Fibroblast of peridontal ligament (primary cell): ENCODE measurements at regions not wholly inside any gene's neighbourhood (a gene's known extent, or its start where the extent isn't known, plus 50 kb on each side); places are given as distances from the start of the nearest gene placed in this dataset.

ENCODE experiments used
- DNase-seq: peaks from one replicate; pipeline ENCODE4 v3.0.0-alpha.2; 2010; ENCODE audit errors: extremely low read depth

- no peak for DNase-seq
These were observed 310.8 kb downstream of the ETAA1 start for GRCh38 chr2:67707896-67708295.

- DNase-seq = no peak
These were observed 312.7 kb downstream of the ETAA1 start for GRCh38 chr2:67709835-67710234.

GRCh38 chr2:67712484-67712883, 315.4 kb downstream of the ETAA1 start:
- no peak for DNase-seq

- DNase-seq = no peak
These were observed 316.2 kb downstream of the ETAA1 start for GRCh38 chr2:67713376-67713775.

- DNase-seq = no peak
These were observed 319.8 kb downstream of the ETAA1 start for GRCh38 chr2:67716895-67717396.

- DNase-seq = no peak
These were observed 320.6 kb downstream of the ETAA1 start for GRCh38 chr2:67717692-67718091.

- DNase-seq = peak; percentile 2
These were observed 322.2 kb downstream of the ETAA1 start for GRCh38 chr2:67719351-67719750.

GRCh38 chr2:67721516-67721915, 324.4 kb downstream of the ETAA1 start:
- no peak for DNase-seq

- DNase-seq = no peak
These were observed 327.1 kb downstream of the ETAA1 start for GRCh38 chr2:67724261-67724660.

- no peak for DNase-seq
These were observed 328.6 kb downstream of the ETAA1 start for GRCh38 chr2:67725731-67726130.

- no peak for DNase-seq
These were observed 329.3 kb downstream of the ETAA1 start for GRCh38 chr2:67726416-67726815.

- DNase-seq = no peak
These were observed 330.0 kb downstream of the ETAA1 start for GRCh38 chr2:67727131-67727530.

GRCh38 chr2:67727623-67728022, 330.5 kb downstream of the ETAA1 start:
- DNase-seq = no peak

GRCh38 chr2:67729474-67729873, 332.3 kb downstream of the ETAA1 start:
- no peak for DNase-seq

GRCh38 chr2:67733517-67733916, 329.3 kb downstream of the C1D start:
- DNase-seq = peak; percentile 5

GRCh38 chr2:67752199-67752598, 310.6 kb downstream of the C1D start:
- DNase-seq = no peak

GRCh38 chr2:67752969-67753368, 309.8 kb downstream of the C1D start:
- DNase-seq = no peak

GRCh38 chr2:67755156-67755882, 307.5 kb downstream of the C1D start:
- no peak for DNase-seq

- DNase-seq = no peak
These were observed 301.8 kb downstream of the C1D start for GRCh38 chr2:67760995-67761394.

GRCh38 chr2:67771380-67771779, 291.4 kb downstream of the C1D start:
- DNase-seq = no peak

- DNase-seq = no peak
These were observed 290.3 kb downstream of the C1D start for GRCh38 chr2:67772216-67773170.

- DNase-seq = no peak
These were observed 289.0 kb downstream of the C1D start for GRCh38 chr2:67773851-67774250.

- no peak for DNase-seq
These were observed 286.5 kb downstream of the C1D start for GRCh38 chr2:67776276-67776675.
